HG03135 (cell line): ENCODE measurements at regions not wholly inside any gene's neighbourhood (a gene's known extent, or its start where the extent isn't known, plus 50 kb on each side); places are given as distances from the start of the nearest gene placed in this dataset.
"Not testable (repeated sequence)": the region's sequence is repeated elsewhere in the genome, so short reads cannot be mapped to it uniquely, and the experiment has no call there.

Source experiments
- ATAC-seq: cut with Tn5 transposase; IDR thresholded peaks from one replicate; pipeline ENCODE4 v1.9.1; 2021; ENCODE audit warnings: mild to moderate bottlenecking, moderate library complexity; ENCODE audit not compliant: unreplicated experiment

GRCh38 chr13:48879854-48880253 is 95.9 kb upstream of the FNDC3A start:
- ATAC-seq = no peak

DNA sequence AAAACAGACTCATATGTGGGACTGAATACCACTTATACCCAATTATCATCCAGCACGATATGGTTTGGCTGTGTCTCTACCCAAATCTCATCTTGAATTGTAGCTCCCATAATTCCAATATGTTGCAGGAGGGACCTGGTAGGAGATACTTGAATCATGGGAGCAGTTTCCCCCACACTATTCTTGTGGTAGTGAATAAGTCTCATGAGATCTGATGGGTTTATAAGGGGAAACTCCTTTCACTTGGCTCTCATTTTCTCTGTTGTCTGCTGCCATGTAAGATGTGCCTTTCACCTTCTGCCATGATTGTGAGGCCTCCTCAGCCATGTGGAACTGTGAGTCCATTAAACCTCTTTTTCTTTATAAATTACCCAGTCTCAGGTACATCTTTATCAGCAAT is 91.9 kb upstream of the FNDC3A start:
- ATAC-seq = not testable (repeated sequence)

DNA sequence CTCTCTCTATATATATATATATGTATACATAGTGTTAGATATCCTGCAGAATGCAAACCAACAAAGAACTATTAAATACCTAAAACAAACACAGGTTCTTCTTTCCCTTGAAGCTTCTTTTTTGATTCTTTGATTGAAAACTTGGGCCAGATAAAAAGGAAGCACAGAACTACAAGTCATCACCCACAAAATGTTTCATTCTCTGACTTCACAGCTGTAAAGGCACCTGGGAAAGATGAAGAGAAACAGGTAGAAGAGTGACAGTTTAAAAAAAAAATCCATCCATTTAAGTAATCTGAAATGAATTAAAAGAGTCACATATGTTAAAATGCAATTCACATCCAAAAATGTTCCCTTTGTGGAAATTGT is 90.7 kb upstream of the FNDC3A start:
- ATAC-seq = no peak

DNA sequence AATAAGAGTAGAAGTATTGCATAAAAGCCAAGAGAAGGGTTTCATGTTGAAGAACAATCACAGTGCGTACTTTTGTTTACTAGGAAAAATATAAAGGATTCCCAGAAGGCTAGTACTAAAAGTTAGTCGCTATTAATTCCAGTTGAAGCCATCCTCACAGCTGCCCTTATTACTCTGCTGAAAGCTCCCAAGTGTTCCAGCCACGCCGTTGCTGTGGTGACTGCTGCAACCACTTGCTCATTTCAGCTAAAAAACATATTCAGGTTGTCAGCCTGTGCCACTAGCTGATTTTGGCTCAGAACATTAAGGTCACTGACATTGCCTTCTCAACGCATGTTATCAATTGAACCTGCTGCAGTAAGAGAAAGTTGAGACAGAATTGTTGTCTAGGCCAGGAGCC is 87.1 kb upstream of the FNDC3A start:
- ATAC-seq = no peak

DNA sequence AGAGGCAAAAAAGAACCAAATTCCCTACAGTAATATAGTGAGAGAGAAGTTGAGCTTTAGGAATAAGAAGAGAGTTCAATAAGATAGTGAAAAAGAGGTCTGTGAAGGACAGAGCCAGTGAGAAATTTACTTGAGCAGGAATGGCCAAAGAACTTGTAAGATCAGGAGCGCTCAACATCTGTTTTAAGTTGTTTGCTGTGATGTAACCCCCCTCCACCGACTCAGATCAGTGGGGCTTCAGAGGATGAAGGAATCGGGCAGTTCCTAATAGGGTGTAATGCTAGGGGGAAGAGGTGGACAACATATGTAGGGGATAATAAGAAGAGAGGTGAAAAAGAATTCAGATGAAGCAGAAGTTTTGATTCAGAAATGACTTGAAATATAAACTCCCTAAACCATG is 85.3 kb upstream of the FNDC3A start:
- ATAC-seq = no peak

GRCh38 chr13:48891586-48891985 is 84.1 kb upstream of the FNDC3A start:
- ATAC-seq = no peak

DNA sequence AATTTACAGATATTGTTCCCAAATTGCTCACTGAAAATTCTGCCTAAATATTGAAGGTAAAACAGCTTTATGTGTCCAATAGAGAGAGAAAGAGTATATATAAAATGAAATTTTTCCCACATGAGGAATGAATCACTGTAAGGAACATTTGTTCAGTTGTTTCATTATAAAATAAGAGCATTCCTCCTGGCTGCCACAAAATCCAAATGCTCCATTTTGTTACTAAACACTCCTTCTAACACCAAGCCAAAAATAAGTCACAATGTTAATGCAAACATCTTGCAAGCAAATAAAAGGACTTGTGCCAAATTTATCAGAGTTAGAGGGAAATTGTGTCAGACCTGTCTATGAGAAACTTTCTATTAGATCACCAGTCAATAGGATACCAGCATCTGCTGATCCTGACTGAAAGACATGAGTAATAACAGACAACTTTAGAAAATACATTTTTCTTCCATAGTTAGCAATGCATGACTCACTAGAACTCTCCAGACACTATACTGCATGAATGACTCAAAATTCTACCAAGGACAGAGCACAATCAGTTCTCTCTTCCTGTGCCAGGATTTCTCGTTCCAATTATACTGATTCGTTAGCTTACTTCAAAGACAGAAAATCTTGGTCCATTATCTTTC is 83.5 kb upstream of the FNDC3A start:
- peak; percentile 66 for ATAC-seq

DNA sequence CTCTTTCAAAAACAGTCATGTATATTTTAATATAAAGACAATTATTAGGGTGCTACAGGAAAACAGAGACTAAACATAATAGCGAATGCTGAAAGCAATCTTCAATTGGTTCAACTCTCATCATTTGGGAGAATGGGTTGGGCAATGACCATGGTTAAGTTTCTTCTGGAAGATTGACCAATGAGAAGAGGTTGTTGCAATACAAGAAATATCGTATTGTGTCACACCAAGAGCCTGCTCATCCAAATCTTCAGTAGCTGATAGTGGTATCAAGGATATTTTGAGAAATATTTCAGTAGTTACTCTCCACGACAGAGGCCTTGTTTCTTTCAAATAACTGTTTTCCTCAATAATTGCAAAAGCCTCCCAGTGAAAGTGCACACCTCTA is 83.0 kb upstream of the FNDC3A start:
- ATAC-seq = no peak

DNA sequence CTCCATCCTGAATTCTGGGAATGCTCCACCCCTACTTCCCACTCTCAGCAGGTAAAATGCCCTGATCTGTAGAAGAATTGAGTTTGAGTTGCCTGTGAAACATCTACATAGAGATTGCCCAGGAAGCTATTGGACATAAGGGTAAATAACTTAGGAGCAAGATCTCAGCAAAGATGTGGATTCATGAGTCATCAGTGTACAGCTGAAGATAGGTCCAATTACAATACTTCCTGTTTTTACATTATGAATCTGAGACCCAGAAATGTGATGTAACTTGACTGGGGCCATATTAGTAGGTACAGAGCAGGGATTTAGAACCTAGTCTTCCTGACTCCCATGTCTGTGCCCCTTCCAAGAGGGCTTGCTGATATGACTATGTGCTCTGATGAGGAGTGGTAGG is 79.4 kb upstream of the FNDC3A start:
- ATAC-seq = no peak

- no peak for ATAC-seq
Observed at GRCh38 chr13:48901781-48902180, 73.9 kb upstream of the FNDC3A start.

- ATAC-seq = no peak
Observed at GRCh38 chr13:48902368-48902767, 73.3 kb upstream of the FNDC3A start.

DNA sequence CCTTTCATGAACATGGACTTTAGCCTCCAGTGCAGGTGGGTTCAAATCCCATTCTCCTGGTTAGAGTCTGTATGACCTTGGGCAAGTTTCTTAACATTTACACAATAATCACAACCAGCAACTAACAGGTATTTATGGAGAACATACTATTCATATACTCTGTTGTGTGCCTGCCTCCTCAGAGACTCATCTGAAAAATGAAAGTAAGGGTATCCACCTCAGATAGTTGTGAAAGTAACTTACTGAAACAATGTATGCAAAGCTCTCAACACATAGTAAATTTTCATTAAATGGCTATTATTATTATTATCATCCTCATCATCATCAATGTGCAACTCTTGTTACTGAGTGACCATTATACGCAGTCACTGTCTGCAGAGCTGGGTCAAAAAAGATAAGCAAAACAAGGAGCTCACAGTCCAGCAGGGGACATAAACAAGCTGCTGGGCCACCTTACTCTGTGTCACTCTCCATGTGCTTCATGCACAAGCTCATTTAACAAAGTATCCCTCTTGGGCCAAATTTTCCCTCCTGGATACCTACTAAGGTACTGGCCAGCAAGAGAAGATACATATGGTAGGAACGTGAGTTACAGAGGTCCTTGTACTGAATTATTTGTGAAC is 70.9 kb upstream of the FNDC3A start:
- ATAC-seq = no peak

DNA sequence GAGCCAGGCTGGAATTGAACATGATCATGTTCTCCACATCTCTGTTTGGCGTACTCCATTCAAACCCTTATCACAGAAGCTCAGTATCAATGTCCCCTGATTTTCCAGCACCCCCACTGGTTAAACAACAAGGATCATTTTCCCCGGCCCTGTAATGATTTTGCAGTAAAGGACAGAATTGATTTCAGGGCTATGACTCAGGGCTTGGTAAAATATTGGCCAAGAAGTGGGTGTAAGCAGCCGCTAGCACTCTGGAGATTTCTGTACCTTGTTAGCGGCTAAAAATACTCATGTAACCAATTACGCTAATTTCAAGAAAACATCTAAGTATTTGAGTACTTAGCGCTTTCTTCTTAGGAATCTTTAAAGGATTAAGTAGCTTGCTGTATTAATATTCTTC is 69.5 kb upstream of the FNDC3A start:
- no peak for ATAC-seq

- no peak for ATAC-seq
Observed at GRCh38 chr13:48908381-48909055, 67.2 kb upstream of the FNDC3A start.

DNA sequence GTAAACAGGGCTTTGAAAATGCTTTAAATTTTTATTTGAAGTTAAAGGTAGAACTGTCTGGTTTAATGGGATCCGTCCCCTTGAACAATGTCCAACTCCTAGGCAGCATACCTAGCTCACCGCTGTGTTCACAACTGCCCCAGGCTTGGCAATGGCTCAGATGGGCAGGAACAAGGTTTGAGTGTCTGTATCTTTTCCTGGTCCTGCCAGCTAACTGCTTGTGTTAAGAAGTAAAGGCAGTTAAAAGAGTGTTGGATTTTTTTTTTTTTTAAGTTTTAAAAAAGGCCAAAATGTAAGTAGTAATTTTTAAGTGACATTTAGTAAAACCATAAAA is 66.7 kb upstream of the FNDC3A start:
- no peak for ATAC-seq

GRCh38 chr13:48910686-48911085 is 65.0 kb upstream of the FNDC3A start:
- ATAC-seq = no peak

DNA sequence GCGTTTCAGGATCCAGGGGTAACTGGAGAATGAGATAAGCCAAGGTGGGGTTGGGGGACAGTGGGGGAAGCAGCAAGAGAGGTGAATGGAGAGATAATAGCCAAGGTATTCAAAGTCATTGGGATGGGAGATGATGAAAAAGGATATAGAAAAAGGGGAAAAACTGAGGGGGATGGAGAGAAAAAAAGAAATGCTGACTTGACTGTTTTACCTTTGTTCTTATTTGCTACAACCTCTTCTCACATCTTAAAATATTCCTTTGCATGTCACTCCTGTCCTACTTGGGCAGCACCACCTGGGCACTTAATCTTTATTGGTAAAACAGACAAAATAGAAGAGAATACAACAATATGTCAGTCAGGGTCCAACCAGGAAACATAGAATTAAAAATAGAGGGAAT is 56.0 kb upstream of the FNDC3A start:
- no peak for ATAC-seq

GRCh38 chr13:48920730-48921129 is 55.0 kb upstream of the FNDC3A start:
- no peak for ATAC-seq

- no peak for ATAC-seq
Observed at GRCh38 chr13:48923376-48923775, 52.3 kb upstream of the FNDC3A start.

GRCh38 chr13:48925001-48925400 is 50.7 kb upstream of the FNDC3A start:
- ATAC-seq = no peak
